ENCODE measurements at regions not wholly inside any gene's neighbourhood (a gene's known extent, or its start where the extent isn't known, plus 50 kb on each side); places are given as distances from the start of the nearest gene placed in this dataset.

- Histone ChIP-seq H3K4me3 (replicated peaks in 1 of 4; ENCODE audit: control extremely low read depth in 1 of 4, insufficient read depth in 1 of 4, low read depth in 3 of 4, low read length in 4 of 4) (no peak overlapping the region), H3K36me3 (ENCODE audit: control insufficient read depth, insufficient read depth, low read length) (no peaks in the 10 kb centered on the region), H3K27me3 (ENCODE audit: control insufficient read depth, insufficient read depth, low read length) (no peaks in the 10 kb centered on the region), H3K9me3 (ENCODE audit: control insufficient read depth, insufficient read depth, low read depth, low read length) (no peaks in the 10 kb centered on the region), H3K27ac (ENCODE audit: insufficient read depth, low read length) (no peak overlapping the region), H2AFZ (ENCODE audit: low read length) (no peak overlapping the region), H3K9ac (ENCODE audit: insufficient read depth, low read length) (no peak overlapping the region), H4K20me1 (ENCODE audit: control insufficient read depth, extremely low read depth, insufficient read depth, low read length) (no peaks in the 10 kb centered on the region), H3K79me2 (ENCODE audit: control insufficient read depth, insufficient read depth, low read length) (no peaks in the 10 kb centered on the region), H3K4me2 (ENCODE audit: extremely low read depth, insufficient read depth, low read length) (no peak overlapping the region), H3K4me1 (ENCODE audit: control insufficient read depth, extremely low read depth, insufficient read depth, low read length) (no peaks in the 10 kb centered on the region)
- no peak for DNase-seq (ENCODE audit: low read depth in 2 of 2)
- TF ChIP-seq EZH2 (IDR thresholded peaks at IDR 0.05; ENCODE audit: low read length, missing control alignments) (no peak), CTCF (conservative IDR thresholded peaks at IDR 0.05 in 1 of 2, IDR thresholded peaks at IDR 0.05 in 1 of 2; ENCODE audit: low read depth in 1 of 2, low read length in 2 of 2) (no peak)
Measured at GRCh38 chr3:153746211-153746610, 375.0 kb upstream of the ARHGEF26 start.

- Histone ChIP-seq H3K4me1 (ENCODE audit: control insufficient read depth, extremely low read depth, insufficient read depth, low read length) (no peaks in the 10 kb centered on the region), H4K20me1 (ENCODE audit: control insufficient read depth, extremely low read depth, insufficient read depth, low read length) (no peaks in the 10 kb centered on the region), H3K9ac (ENCODE audit: insufficient read depth, low read length) (no peak overlapping the region), H3K27me3 (ENCODE audit: control insufficient read depth, insufficient read depth, low read length) (no peaks in the 10 kb centered on the region), H3K4me2 (ENCODE audit: extremely low read depth, insufficient read depth, low read length) (no peak overlapping the region), H3K79me2 (ENCODE audit: control insufficient read depth, insufficient read depth, low read length) (no peaks in the 10 kb centered on the region), H3K36me3 (ENCODE audit: control insufficient read depth, insufficient read depth, low read length) (no peaks in the 10 kb centered on the region), H3K9me3 (ENCODE audit: control insufficient read depth, insufficient read depth, low read depth, low read length) (no peaks in the 10 kb centered on the region), H2AFZ (ENCODE audit: low read length) (no peak overlapping the region), H3K4me3 (replicated peaks in 1 of 4; ENCODE audit: control extremely low read depth in 1 of 4, insufficient read depth in 1 of 4, low read depth in 3 of 4, low read length in 4 of 4) (no peak overlapping the region), H3K27ac (ENCODE audit: insufficient read depth, low read length) (no peak overlapping the region)
- DNase-seq (ENCODE audit: low read depth in 2 of 2), result peak; percentile 17 to 23
- TF ChIP-seq EZH2 (IDR thresholded peaks at IDR 0.05; ENCODE audit: low read length, missing control alignments) (no peak), CTCF (conservative IDR thresholded peaks at IDR 0.05 in 1 of 2, IDR thresholded peaks at IDR 0.05 in 1 of 2; ENCODE audit: low read depth in 1 of 2, low read length in 2 of 2) (no peak)
Measured at GRCh38 chr3:153749070-153749610, 372.1 kb upstream of the ARHGEF26 start.

GRCh38 chr3:153752405-153753027 lies 368.7 kb upstream of the ARHGEF26 start:
- no peak overlapping the region for H2AFZ ChIP-seq (ENCODE audit: low read length)
- TF ChIP-seq CTCF (conservative IDR thresholded peaks at IDR 0.05 in 1 of 2, IDR thresholded peaks at IDR 0.05 in 1 of 2; ENCODE audit: low read depth in 1 of 2, low read length in 2 of 2), result no peak
- TF ChIP-seq EZH2 (IDR thresholded peaks at IDR 0.05; ENCODE audit: low read length, missing control alignments), result no peak
- no peak overlapping the region for H3K4me3 ChIP-seq (replicated peaks in 1 of 4; ENCODE audit: control extremely low read depth in 1 of 4, insufficient read depth in 1 of 4, low read depth in 3 of 4, low read length in 4 of 4)
- H3K36me3 ChIP-seq (ENCODE audit: control insufficient read depth, insufficient read depth, low read length), result no peaks in the 10 kb centered on the region
- peak in 1 of 2 donors; percentile 43 for DNase-seq (ENCODE audit: low read depth in 2 of 2)
- no peaks in the 10 kb centered on the region for H4K20me1 ChIP-seq (ENCODE audit: control insufficient read depth, extremely low read depth, insufficient read depth, low read length)
- no peaks in the 10 kb centered on the region for H3K27me3 ChIP-seq (ENCODE audit: control insufficient read depth, insufficient read depth, low read length)
- H3K9ac ChIP-seq (ENCODE audit: insufficient read depth, low read length), result no peak overlapping the region
- no peak overlapping the region for H3K4me2 ChIP-seq (ENCODE audit: extremely low read depth, insufficient read depth, low read length)
- no peaks in the 10 kb centered on the region for H3K79me2 ChIP-seq (ENCODE audit: control insufficient read depth, insufficient read depth, low read length)
- no peaks in the 10 kb centered on the region for H3K4me1 ChIP-seq (ENCODE audit: control insufficient read depth, extremely low read depth, insufficient read depth, low read length)
- no peaks in the 10 kb centered on the region for H3K9me3 ChIP-seq (ENCODE audit: control insufficient read depth, insufficient read depth, low read depth, low read length)
- no peak overlapping the region for H3K27ac ChIP-seq (ENCODE audit: insufficient read depth, low read length)

All from fibroblast of lung (primary cell).